ENCODE measurements at regions not wholly inside any gene's neighbourhood (a gene's known extent, or its start where the extent isn't known, plus 50 kb on each side); places are given as distances from the start of the nearest gene placed in this dataset.

DNA sequence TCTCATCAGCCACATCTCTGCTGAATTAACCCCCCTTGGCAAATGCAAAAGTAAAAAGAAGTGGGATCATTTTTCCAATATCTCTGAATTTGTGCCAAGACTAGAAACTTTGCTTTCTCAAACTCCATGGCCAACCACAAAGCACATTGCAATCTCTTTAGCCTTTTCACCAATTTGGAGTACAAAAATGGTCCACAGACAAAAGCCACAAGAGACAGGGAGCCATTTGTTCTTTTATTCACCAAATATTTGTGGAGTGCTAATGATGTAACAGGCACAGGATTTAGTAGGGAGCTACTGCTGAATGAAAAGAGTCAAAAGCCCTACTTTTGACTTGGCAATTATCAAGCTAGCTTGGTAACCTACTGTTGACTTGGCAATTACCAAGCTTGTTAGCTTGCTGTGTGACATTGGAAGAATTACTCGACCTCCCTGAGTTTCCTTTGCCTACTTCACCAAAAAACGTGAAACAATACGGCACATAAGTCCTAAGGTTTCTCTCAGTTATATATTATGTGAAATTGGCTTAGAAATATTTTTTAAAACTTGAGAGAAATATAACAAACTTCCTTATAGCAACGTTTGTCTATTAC, 97.1 kb upstream of the KLF3 start:
- TF ChIP-seq, protein P1, sequence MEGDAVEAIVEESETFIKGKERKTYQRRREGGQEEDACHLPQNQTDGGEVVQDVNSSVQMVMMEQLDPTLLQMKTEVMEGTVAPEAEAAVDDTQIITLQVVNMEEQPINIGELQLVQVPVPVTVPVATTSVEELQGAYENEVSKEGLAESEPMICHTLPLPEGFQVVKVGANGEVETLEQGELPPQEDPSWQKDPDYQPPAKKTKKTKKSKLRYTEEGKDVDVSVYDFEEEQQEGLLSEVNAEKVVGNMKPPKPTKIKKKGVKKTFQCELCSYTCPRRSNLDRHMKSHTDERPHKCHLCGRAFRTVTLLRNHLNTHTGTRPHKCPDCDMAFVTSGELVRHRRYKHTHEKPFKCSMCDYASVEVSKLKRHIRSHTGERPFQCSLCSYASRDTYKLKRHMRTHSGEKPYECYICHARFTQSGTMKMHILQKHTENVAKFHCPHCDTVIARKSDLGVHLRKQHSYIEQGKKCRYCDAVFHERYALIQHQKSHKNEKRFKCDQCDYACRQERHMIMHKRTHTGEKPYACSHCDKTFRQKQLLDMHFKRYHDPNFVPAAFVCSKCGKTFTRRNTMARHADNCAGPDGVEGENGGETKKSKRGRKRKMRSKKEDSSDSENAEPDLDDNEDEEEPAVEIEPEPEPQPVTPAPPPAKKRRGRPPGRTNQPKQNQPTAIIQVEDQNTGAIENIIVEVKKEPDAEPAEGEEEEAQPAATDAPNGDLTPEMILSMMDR (conservative IDR thresholded peaks at IDR 0.05; ENCODE audit: low read depth, low read length) = no peak
- TF ChIP-seq EZH2 (IDR thresholded peaks at IDR 0.05; ENCODE audit: borderline replicate concordance, low read depth, low read length, poor library complexity, severe bottlenecking) = no peak

All from A673 (cell line).